ENCODE measurements at regions not wholly inside any gene's neighbourhood (a gene's known extent, or its start where the extent isn't known, plus 50 kb on each side); places are given as distances from the start of the nearest gene placed in this dataset.

DNA sequence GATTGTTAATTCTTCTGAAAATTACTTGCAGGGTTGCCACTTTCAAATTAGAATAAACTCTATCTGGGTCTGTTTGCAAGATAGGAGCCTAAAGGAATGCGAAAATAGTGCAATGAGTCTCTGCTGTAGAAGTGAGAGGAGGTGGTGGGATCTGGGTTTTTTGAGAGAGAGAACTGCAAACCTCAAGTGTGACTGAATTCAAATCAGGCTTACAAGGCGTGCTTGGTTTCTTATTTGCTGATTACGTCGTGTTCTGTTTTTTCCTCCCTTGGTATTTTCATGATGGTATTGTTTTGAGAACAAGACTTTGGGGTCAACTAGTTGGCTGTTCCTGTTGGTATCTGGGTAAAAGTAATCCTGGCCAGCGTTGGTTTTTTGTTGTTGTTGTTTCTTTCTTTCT, 490.9 kb upstream of the CFAP20DC start (continued):
- peak; percentile 39; the same call in 1 of the 2 replicates for TF ChIP-seq FOXM1 (IDR thresholded peaks at IDR 0.05; ENCODE audit: low read depth, low read length)
- TF ChIP-seq, protein P1, sequence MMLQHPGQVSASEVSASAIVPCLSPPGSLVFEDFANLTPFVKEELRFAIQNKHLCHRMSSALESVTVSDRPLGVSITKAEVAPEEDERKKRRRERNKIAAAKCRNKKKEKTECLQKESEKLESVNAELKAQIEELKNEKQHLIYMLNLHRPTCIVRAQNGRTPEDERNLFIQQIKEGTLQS (IDR thresholded peaks at IDR 0.05; ENCODE audit: borderline replicate concordance, extremely low read depth, low read depth, low read length), result no peak
- TF ChIP-seq NR2F1 (conservative IDR thresholded peaks at IDR 0.05), result 0 out of 2 replicates have a peak, but pooled peaks have one; percentile 15
- TF ChIP-seq ZNF207 (IDR thresholded peaks at IDR 0.05; ENCODE audit: borderline replicate concordance), result no peak
- no peak for TF ChIP-seq NFYB (IDR thresholded peaks at IDR 0.05; ENCODE audit: insufficient read depth, low read depth, low read length)
- peak; percentile 94 for TF ChIP-seq ATF7 (IDR thresholded peaks at IDR 0.05; ENCODE audit: low read depth)
- TF ChIP-seq, protein P2, sequence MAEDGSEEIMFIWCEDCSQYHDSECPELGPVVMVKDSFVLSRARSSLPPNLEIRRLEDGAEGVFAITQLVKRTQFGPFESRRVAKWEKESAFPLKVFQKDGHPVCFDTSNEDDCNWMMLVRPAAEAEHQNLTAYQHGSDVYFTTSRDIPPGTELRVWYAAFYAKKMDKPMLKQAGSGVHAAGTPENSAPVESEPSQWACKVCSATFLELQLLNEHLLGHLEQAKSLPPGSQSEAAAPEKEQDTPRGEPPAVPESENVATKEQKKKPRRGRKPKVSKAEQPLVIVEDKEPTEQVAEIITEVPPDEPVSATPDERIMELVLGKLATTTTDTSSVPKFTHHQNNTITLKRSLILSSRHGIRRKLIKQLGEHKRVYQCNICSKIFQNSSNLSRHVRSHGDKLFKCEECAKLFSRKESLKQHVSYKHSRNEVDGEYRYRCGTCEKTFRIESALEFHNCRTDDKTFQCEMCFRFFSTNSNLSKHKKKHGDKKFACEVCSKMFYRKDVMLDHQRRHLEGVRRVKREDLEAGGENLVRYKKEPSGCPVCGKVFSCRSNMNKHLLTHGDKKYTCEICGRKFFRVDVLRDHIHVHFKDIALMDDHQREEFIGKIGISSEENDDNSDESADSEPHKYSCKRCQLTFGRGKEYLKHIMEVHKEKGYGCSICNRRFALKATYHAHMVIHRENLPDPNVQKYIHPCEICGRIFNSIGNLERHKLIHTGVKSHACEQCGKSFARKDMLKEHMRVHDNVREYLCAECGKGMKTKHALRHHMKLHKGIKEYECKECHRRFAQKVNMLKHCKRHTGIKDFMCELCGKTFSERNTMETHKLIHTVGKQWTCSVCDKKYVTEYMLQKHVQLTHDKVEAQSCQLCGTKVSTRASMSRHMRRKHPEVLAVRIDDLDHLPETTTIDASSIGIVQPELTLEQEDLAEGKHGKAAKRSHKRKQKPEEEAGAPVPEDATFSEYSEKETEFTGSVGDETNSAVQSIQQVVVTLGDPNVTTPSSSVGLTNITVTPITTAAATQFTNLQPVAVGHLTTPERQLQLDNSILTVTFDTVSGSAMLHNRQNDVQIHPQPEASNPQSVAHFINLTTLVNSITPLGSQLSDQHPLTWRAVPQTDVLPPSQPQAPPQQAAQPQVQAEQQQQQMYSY (CRISPR knock-in tag; IDR thresholded peaks at IDR 0.05), result no peak
- TF ChIP-seq SPI1 (IDR thresholded peaks at IDR 0.05; ENCODE audit: borderline replicate concordance, insufficient read depth, low read depth, low read length), result peak; percentile 49; the same call in 1 of the 2 replicates
- TF ChIP-seq DPF2 (IDR thresholded peaks at IDR 0.05), result peak; percentile 33; the same call in 1 of the 2 replicates
- no peak for TF ChIP-seq BRCA1 (IDR thresholded peaks at IDR 0.05; ENCODE audit: low read depth, low read length)
- no peak for TF ChIP-seq ZNF622 (IDR thresholded peaks at IDR 0.05)
- 0 out of 2 replicates have a peak, but pooled peaks have one; percentile 54 for TF ChIP-seq BCL11A (IDR thresholded peaks at IDR 0.05; ENCODE audit: low read depth, low read length)
- TF ChIP-seq, protein P3, sequence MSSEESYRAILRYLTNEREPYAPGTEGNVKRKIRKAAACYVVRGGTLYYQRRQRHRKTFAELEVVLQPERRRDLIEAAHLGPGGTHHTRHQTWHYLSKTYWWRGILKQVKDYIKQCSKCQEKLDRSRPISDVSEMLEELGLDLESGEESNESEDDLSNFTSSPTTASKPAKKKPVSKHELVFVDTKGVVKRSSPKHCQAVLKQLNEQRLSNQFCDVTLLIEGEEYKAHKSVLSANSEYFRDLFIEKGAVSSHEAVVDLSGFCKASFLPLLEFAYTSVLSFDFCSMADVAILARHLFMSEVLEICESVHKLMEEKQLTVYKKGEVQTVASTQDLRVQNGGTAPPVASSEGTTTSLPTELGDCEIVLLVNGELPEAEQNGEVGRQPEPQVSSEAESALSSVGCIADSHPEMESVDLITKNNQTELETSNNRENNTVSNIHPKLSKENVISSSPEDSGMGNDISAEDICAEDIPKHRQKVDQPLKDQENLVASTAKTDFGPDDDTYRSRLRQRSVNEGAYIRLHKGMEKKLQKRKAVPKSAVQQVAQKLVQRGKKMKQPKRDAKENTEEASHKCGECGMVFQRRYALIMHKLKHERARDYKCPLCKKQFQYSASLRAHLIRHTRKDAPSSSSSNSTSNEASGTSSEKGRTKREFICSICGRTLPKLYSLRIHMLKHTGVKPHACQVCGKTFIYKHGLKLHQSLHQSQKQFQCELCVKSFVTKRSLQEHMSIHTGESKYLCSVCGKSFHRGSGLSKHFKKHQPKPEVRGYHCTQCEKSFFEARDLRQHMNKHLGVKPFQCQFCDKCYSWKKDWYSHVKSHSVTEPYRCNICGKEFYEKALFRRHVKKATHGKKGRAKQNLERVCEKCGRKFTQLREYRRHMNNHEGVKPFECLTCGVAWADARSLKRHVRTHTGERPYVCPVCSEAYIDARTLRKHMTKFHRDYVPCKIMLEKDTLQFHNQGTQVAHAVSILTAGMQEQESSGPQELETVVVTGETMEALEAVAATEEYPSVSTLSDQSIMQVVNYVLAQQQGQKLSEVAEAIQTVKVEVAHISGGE (CRISPR knock-in tag; IDR thresholded peaks at IDR 0.05), result no peak
- TF ChIP-seq NR2C1 (IDR thresholded peaks at IDR 0.05), result no peak
- TF ChIP-seq, protein P4, sequence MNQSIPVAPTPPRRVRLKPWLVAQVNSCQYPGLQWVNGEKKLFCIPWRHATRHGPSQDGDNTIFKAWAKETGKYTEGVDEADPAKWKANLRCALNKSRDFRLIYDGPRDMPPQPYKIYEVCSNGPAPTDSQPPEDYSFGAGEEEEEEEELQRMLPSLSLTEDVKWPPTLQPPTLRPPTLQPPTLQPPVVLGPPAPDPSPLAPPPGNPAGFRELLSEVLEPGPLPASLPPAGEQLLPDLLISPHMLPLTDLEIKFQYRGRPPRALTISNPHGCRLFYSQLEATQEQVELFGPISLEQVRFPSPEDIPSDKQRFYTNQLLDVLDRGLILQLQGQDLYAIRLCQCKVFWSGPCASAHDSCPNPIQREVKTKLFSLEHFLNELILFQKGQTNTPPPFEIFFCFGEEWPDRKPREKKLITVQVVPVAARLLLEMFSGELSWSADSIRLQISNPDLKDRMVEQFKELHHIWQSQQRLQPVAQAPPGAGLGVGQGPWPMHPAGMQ (IDR thresholded peaks at IDR 0.05; ENCODE audit: borderline replicate concordance), result no peak
- peak; percentile 72 for TF ChIP-seq MTA2 (IDR thresholded peaks at IDR 0.05; ENCODE audit: low read depth)
- peak; percentile 63; the same call in 1 of the 2 replicates for TF ChIP-seq ZBED1 (IDR thresholded peaks at IDR 0.05; ENCODE audit: borderline replicate concordance)
- no peak for TF ChIP-seq TARDBP (IDR thresholded peaks at IDR 0.05; ENCODE audit: borderline replicate concordance)
- TF ChIP-seq CBFB (IDR thresholded peaks at IDR 0.05; ENCODE audit: low read depth), result no peak
- TF ChIP-seq RBBP5 (conservative IDR thresholded peaks at IDR 0.05), result no peak
- peak; percentile 53; the same call in 1 of the 2 replicates for TF ChIP-seq NFIC (IDR thresholded peaks at IDR 0.05; ENCODE audit: low read depth, low read length)
- TF ChIP-seq, protein P5, sequence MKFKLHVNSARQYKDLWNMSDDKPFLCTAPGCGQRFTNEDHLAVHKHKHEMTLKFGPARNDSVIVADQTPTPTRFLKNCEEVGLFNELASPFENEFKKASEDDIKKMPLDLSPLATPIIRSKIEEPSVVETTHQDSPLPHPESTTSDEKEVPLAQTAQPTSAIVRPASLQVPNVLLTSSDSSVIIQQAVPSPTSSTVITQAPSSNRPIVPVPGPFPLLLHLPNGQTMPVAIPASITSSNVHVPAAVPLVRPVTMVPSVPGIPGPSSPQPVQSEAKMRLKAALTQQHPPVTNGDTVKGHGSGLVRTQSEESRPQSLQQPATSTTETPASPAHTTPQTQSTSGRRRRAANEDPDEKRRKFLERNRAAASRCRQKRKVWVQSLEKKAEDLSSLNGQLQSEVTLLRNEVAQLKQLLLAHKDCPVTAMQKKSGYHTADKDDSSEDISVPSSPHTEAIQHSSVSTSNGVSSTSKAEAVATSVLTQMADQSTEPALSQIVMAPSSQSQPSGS (IDR thresholded peaks at IDR 0.05; ENCODE audit: low read length), result peak; percentile 60
